H54 (cell line): ENCODE measurements at regions not wholly inside any gene's neighbourhood (a gene's known extent, or its start where the extent isn't known, plus 50 kb on each side); places are given as distances from the start of the nearest gene placed in this dataset.

Source experiments
- DNase-seq: peaks from one replicate; pipeline ENCODE4 v3.0.0; 2011; ENCODE audit warnings: low spot score, mixed read lengths; ENCODE audit not compliant: insufficient read length
- FAIRE-seq: peaks from 3 replicates; lab custom pipeline; 2011; peaks lifted over from hg19 to GRCh38; lab: Jason Lieb, UNC
- POLR2A ChIP-seq: IDR thresholded peaks from 2 replicates; pipeline ENCODE4 v1.6.1; 2011; ENCODE audit warnings: low read depth, mild to moderate bottlenecking, low read length

GRCh38 chr11:134762248-134763029, 350.4 kb upstream of the B3GAT1 start:
- no peak for FAIRE-seq
- DNase-seq, result no peak
- TF ChIP-seq POLR2A, result no peak

- no peak for DNase-seq
- FAIRE-seq, result no peak
- no peak for TF ChIP-seq POLR2A
Measured at GRCh38 chr11:134761926-134762247, 349.8 kb upstream of the B3GAT1 start.

GRCh38 chr11:134761386-134761785, 349.3 kb upstream of the B3GAT1 start:
- no peak for DNase-seq

GRCh38 chr11:134760957-134761356, 348.9 kb upstream of the B3GAT1 start:
- no peak for TF ChIP-seq POLR2A
- DNase-seq (no peak), FAIRE-seq (no peak)

More at GRCh38 chr11:134761386-134761785, 349.3 kb upstream of the B3GAT1 start:
- no peak for FAIRE-seq
- TF ChIP-seq POLR2A, result no peak

GRCh38 chr11:134760299-134760698, 348.3 kb upstream of the B3GAT1 start:
- FAIRE-seq (no peak), DNase-seq (no peak)
- no peak for TF ChIP-seq POLR2A

- no peak for FAIRE-seq
- no peak for TF ChIP-seq POLR2A
- no peak for DNase-seq
Measured at GRCh38 chr11:134759855-134760254, 347.8 kb upstream of the B3GAT1 start.

- no peak for TF ChIP-seq POLR2A
- no peak for DNase-seq
- no peak for FAIRE-seq
Measured at GRCh38 chr11:134759274-134759673, 347.2 kb upstream of the B3GAT1 start.

GRCh38 chr11:134758342-134758931, 346.4 kb upstream of the B3GAT1 start:
- TF ChIP-seq POLR2A, result no peak
- no peak for DNase-seq
- no peak for FAIRE-seq

GRCh38 chr11:134757633-134758032, 345.6 kb upstream of the B3GAT1 start:
- TF ChIP-seq POLR2A, result no peak
- FAIRE-seq (no peak), DNase-seq (no peak)

GRCh38 chr11:134756811-134757540, 344.9 kb upstream of the B3GAT1 start:
- FAIRE-seq, result no peak
- no peak for TF ChIP-seq POLR2A
- DNase-seq, result no peak

GRCh38 chr11:134755535-134755934, 343.5 kb upstream of the B3GAT1 start:
- no peak for TF ChIP-seq POLR2A
- DNase-seq (no peak), FAIRE-seq (no peak)

GRCh38 chr11:134754521-134755198, 342.6 kb upstream of the B3GAT1 start:
- no peak for DNase-seq
- TF ChIP-seq POLR2A, result no peak
- no peak for FAIRE-seq

GRCh38 chr11:134753771-134754520, 341.9 kb upstream of the B3GAT1 start:
- DNase-seq (no peak), FAIRE-seq (no peak)
- no peak for TF ChIP-seq POLR2A
